Liver (tissue), 7 donors: ENCODE measurements at regions not wholly inside any gene's neighbourhood (a gene's known extent, or its start where the extent isn't known, plus 50 kb on each side); places are given as distances from the start of the nearest gene placed in this dataset.

ENCODE experiments used
- DNase-seq: peaks from one replicate; pipeline ENCODE4 v3.0.0-alpha.2; 2017; ENCODE audit warnings: low spot score
- H3K27ac ChIP-seq, 2 donors: one replicate each; pipeline ENCODE4 v1.7.0; 2013; ENCODE audit warnings: inconsistent platforms in 2 of 2, low read length in 2 of 2, control low read depth in 1 of 2, low read depth in 1 of 2, mild to moderate bottlenecking in 1 of 2
- H3K27me3 ChIP-seq, 4 donors: one replicate each; pipeline versions ENCODE4 v1.6.1 to v1.7.0; 2013; ENCODE audit warnings: low read length in 3 of 4, inconsistent platforms in 1 of 4, mild to moderate bottlenecking in 1 of 4, moderate library complexity in 1 of 4; ENCODE audit not compliant: control insufficient read depth in 4 of 4, insufficient read depth in 4 of 4
- H3K36me3 ChIP-seq, 4 donors: one replicate each; pipeline versions ENCODE4 v1.6.1 to v1.7.0; 2013; ENCODE audit warnings: low read length in 3 of 4, mild to moderate bottlenecking in 3 of 4, low read depth in 1 of 4, moderate library complexity in 1 of 4; ENCODE audit not compliant: control insufficient read depth in 4 of 4, insufficient read depth in 3 of 4
- H3K4me1 ChIP-seq, 4 donors: one replicate each; pipeline versions ENCODE4 v1.6.1 to v1.7.0; 2013; ENCODE audit warnings: low read length in 3 of 4, mild to moderate bottlenecking in 3 of 4, moderate library complexity in 1 of 4; ENCODE audit not compliant: control insufficient read depth in 4 of 4, insufficient read depth in 4 of 4
- H3K4me3 ChIP-seq, 3 donors: one replicate each; pipeline versions ENCODE4 v1.6.1 to v1.7.0; 2013; ENCODE audit warnings: low read length in 3 of 3, control low read depth in 1 of 3, low read depth in 1 of 3, mild to moderate bottlenecking in 1 of 3
- H3K9ac ChIP-seq, 2 donors: one replicate each; pipeline ENCODE4 v1.7.0; 2013; ENCODE audit warnings: low read length in 2 of 2, mild to moderate bottlenecking in 2 of 2, moderate library complexity in 2 of 2, control low read depth in 1 of 2, low read depth in 1 of 2
- H3K9me3 ChIP-seq, 4 donors: one replicate each; pipeline versions ENCODE4 v1.6.1 to v1.7.0; 2013; ENCODE audit warnings: low read length in 3 of 4; ENCODE audit not compliant: control insufficient read depth in 4 of 4
- ATF3 ChIP-seq: IDR thresholded peaks from 2 replicates; pipeline ENCODE4 v1.6.1; 2016; ENCODE audit warnings: antibody characterized with exemption
- EGR1 ChIP-seq, 2 donors: IDR thresholded peaks; 2 replicates each; pipeline ENCODE4 v1.6.1; 2016 to 2018; ENCODE audit warnings: antibody characterized with exemption in 2 of 2, low read depth in 2 of 2
- FOXA1 ChIP-seq: IDR thresholded peaks from 2 replicates; pipeline ENCODE4 v1.6.1; 2016; ENCODE audit warnings: antibody characterized with exemption
- FOXA2 ChIP-seq: IDR thresholded peaks from 2 replicates; pipeline ENCODE4 v1.6.1; 2016; ENCODE audit warnings: antibody characterized with exemption
- GABPA ChIP-seq, 2 donors: IDR thresholded peaks in 1 of 2; conservative IDR thresholded peaks in 1 of 2; 2 replicates each; pipeline ENCODE4 v1.6.1; 2016; ENCODE audit warnings: antibody characterized with exemption in 2 of 2, mild to moderate bottlenecking in 1 of 2, moderate library complexity in 1 of 2
- HNF4A ChIP-seq, 2 donors: conservative IDR thresholded peaks; 2 replicates each; pipeline ENCODE4 v1.6.1; 2016; ENCODE audit warnings: antibody characterized with exemption in 2 of 2, mild to moderate bottlenecking in 2 of 2
- HNF4G ChIP-seq: IDR thresholded peaks from 2 replicates; pipeline ENCODE4 v1.6.1; 2016; ENCODE audit warnings: antibody characterized with exemption
- JUND ChIP-seq, 2 donors: IDR thresholded peaks; 2 replicates each; pipeline ENCODE4 v1.6.1; 2016; ENCODE audit warnings: antibody characterized with exemption in 2 of 2
- MAX ChIP-seq: IDR thresholded peaks from 2 replicates; pipeline ENCODE4 v1.6.1; 2016; ENCODE audit warnings: antibody characterized with exemption
- NR2F2 ChIP-seq: IDR thresholded peaks from 2 replicates; pipeline ENCODE4 v1.6.1; 2016; ENCODE audit warnings: antibody characterized with exemption
- RAD21 ChIP-seq, 2 donors: IDR thresholded peaks; 2 replicates each; pipeline ENCODE4 v1.6.1; 2016; ENCODE audit warnings: antibody characterized with exemption in 2 of 2, mild to moderate bottlenecking in 2 of 2
- REST ChIP-seq: IDR thresholded peaks from 2 replicates; pipeline ENCODE4 v1.6.1; 2016; ENCODE audit warnings: antibody characterized with exemption, mild to moderate bottlenecking
- RXRA ChIP-seq, 2 donors: IDR thresholded peaks; 2 replicates each; pipeline ENCODE4 v1.6.1; 2017 to 2018; ENCODE audit warnings: antibody characterized with exemption in 2 of 2, mild to moderate bottlenecking in 1 of 2
- SP1 ChIP-seq: IDR thresholded peaks from 2 replicates; pipeline ENCODE4 v1.6.1; 2018; ENCODE audit warnings: antibody characterized with exemption, mild to moderate bottlenecking
- TAF1 ChIP-seq: conservative IDR thresholded peaks from 2 replicates; pipeline ENCODE4 v1.6.1; 2016; ENCODE audit warnings: antibody characterized with exemption, mild to moderate bottlenecking
- YY1 ChIP-seq: IDR thresholded peaks from 2 replicates; pipeline ENCODE4 v1.6.1; 2016; ENCODE audit warnings: antibody characterized with exemption, mild to moderate bottlenecking
- ZBTB33 ChIP-seq: IDR thresholded peaks from 2 replicates; pipeline ENCODE4 v1.6.1; 2016; ENCODE audit warnings: antibody characterized with exemption
- WGBS: extraction: QIAGEN DNeasy Blood & Tissue Kit; methylation state at CpG from one replicate; pipeline ENCODE4 v1.1.7; 2013; 5-methylcytosine and 5-hydroxymethylcytosine counted together
- donor health status: healthy.
- donor health status: healthy.
- donor health status: healthy.
- donor health status: healthy.

- H3K4me3 ChIP-seq = no peak overlapping the region
- H3K27ac ChIP-seq = no peak overlapping the region
- peaks cover 0 to 4% (median 0%) of the 10 kb centered on the region in 4 donors for H3K9me3 ChIP-seq
- no peaks in the 10 kb centered on the region for H3K36me3 ChIP-seq
- H3K9ac ChIP-seq = no peak overlapping the region
- no peaks in the 10 kb centered on the region for H3K27me3 ChIP-seq
- DNase-seq = no peak
- no peaks in the 10 kb centered on the region for H3K4me1 ChIP-seq
- TF ChIP-seq FOXA2 = no peak
- TF ChIP-seq RXRA (IDR thresholded peaks at IDR 0.05) = no peak
- no peak for TF ChIP-seq FOXA1
- TF ChIP-seq JUND (IDR thresholded peaks at IDR 0.05) = no peak
- TF ChIP-seq RAD21 (IDR thresholded peaks at IDR 0.05) = no peak
- no peak for TF ChIP-seq ATF3
- no peak for TF ChIP-seq GABPA (IDR thresholded peaks at IDR 0.05 in 1 of 2, conservative IDR thresholded peaks at IDR 0.05 in 1 of 2)
- no peak for TF ChIP-seq ZBTB33
- TF ChIP-seq TAF1 = no peak
- TF ChIP-seq NR2F2 = no peak
- no peak for TF ChIP-seq YY1
- no peak for TF ChIP-seq HNF4A (conservative IDR thresholded peaks at IDR 0.05)
- no peak for TF ChIP-seq SP1
- no peak for TF ChIP-seq REST
- TF ChIP-seq HNF4G = no peak
- TF ChIP-seq MAX = no peak
- no peak for TF ChIP-seq EGR1 (IDR thresholded peaks at IDR 0.05; ENCODE audit: low read depth in 2 of 2)
- WGBS = 94% methylated on average over 3 of the region's 3 CpGs
Observed at GRCh38 chr9:2303056-2303455, 287.9 kb downstream of the SMARCA2 start.

GRCh38 chr9:2307480-2307879 lies 292.3 kb downstream of the SMARCA2 start:
- Histone ChIP-seq H3K9me3 (peaks cover 0 to 12% (median 0%) of the 10 kb centered on the region in 4 donors), H3K36me3 (no peaks in the 10 kb centered on the region), H3K9ac (no peak overlapping the region), H3K4me3 (no peak overlapping the region), H3K27me3 (no peaks in the 10 kb centered on the region), H3K27ac (no peak overlapping the region), H3K4me1 (no peaks in the 10 kb centered on the region)
- no peak for TF ChIP-seq TAF1
- TF ChIP-seq MAX = no peak
- TF ChIP-seq HNF4A (conservative IDR thresholded peaks at IDR 0.05) = no peak
- TF ChIP-seq RAD21 (IDR thresholded peaks at IDR 0.05) = no peak
- TF ChIP-seq GABPA (IDR thresholded peaks at IDR 0.05 in 1 of 2, conservative IDR thresholded peaks at IDR 0.05 in 1 of 2) = no peak
- no peak for TF ChIP-seq FOXA2
- DNase-seq = no peak
- WGBS = 62% methylated on average over 4 of the region's 4 CpGs
